HCT116 (cell line): ENCODE measurements at regions not wholly inside any gene's neighbourhood (a gene's known extent, or its start where the extent isn't known, plus 50 kb on each side); places are given as distances from the start of the nearest gene placed in this dataset.

Source experiments
- ATAC-seq: fragments of 200-7000 bp; cut with Tn5 transposase; 2 replicates; pipeline ENCODE4 v1.9.1; 2020; ENCODE audit warnings: mild to moderate bottlenecking, moderate library complexity
- BruUV-seq: library from RNA; stranded (reverse); fragments of 400-500 nt; replicated peaks from 2 replicates; lab custom pipeline; 2021; lab: Mats Ljungman, UMichigan
- CTCF ChIA-PET: fragments of 300-600 bp; sonication (Branson Sonifier 250); formaldehyde crosslinking; loops from one replicate; lab custom pipeline; 2021; ENCODE audit warnings: antibody characterized with exemption; lab: Charles Lee
- POLR2A ChIA-PET: fragments of 300-600, 350-600 bp; sonication (Branson Sonifier 250); formaldehyde crosslinking; loops from one replicate; lab custom pipeline; 2021; ENCODE audit warnings: antibody characterized with exemption; lab: Charles Lee
- RAD21 ChIA-PET, 2 experiments: fragments of 300-600 bp; sonication (Branson Sonifier 250); formaldehyde crosslinking; loops; one replicate each; lab custom pipeline; 2023; ENCODE audit warnings: low total read pairs in 2 of 2; ENCODE audit not compliant: uncharacterized antibody in 2 of 2, unreplicated experiment in 2 of 2, low non-redundant PET in 1 of 2; lab: Charles Lee
- DNase-seq: peaks from one replicate; pipeline ENCODE4 v3.0.0-alpha.2; 2010; ENCODE audit warnings: low read depth, low spot score
- H2AFZ ChIP-seq: fragments of 200-600 bp; shearing (Covaris generic), sonication (generic); 2 replicates; pipeline ENCODE4 v1.6.1; 2017; ENCODE audit warnings: low read depth, mixed run types, mixed read lengths, antibody characterized with exemption, low read length; ENCODE audit not compliant: poor library complexity, severe bottlenecking
- H3K27ac ChIP-seq: 2 replicates; pipeline ENCODE4 v1.5.1; 2012; ENCODE audit warnings: low read depth, low read length
- H3K27me3 ChIP-seq: fragments of 200-600 bp; sonication (generic); 2 replicates; pipeline ENCODE4 v1.6.1; 2016; ENCODE audit warnings: mixed run types, low read length, mixed read lengths; ENCODE audit not compliant: insufficient read depth
- H3K36me3 ChIP-seq, 2 experiments: fragments of 200-500 bp in 1 of 2; fragments of 200-600 bp in 1 of 2; sonication (Bioruptor generic) in 1 of 2; sonication (generic) in 1 of 2; 2 replicates each; pipeline versions ENCODE4 v1.5.1 to v1.6.1; 2014 to 2016; ENCODE audit warnings: low read length in 2 of 2, inconsistent platforms in 1 of 2, mixed read lengths in 1 of 2, mixed run types in 1 of 2; ENCODE audit not compliant: insufficient read depth in 2 of 2, control insufficient read depth in 1 of 2
- H3K4me1 ChIP-seq, 2 experiments: fragments of 200-600 bp in 1 of 2; sonication (generic) in 1 of 2; 2 replicates each; pipeline versions ENCODE4 v1.5.1 to v1.6.1; 2012 to 2017; ENCODE audit warnings: low read length in 2 of 2, inconsistent platforms in 1 of 2, mild to moderate bottlenecking in 1 of 2, mixed read lengths in 1 of 2, mixed run types in 1 of 2, moderate library complexity in 1 of 2; ENCODE audit not compliant: insufficient read depth in 2 of 2, control insufficient read depth in 1 of 2
- H3K4me2 ChIP-seq: fragments of 200-600 bp; sonication (generic); 2 replicates; pipeline ENCODE4 v1.6.1; 2017; ENCODE audit warnings: mixed run types, low read length, mixed read lengths
- H3K4me3 ChIP-seq, 2 experiments: fragments of 200-600 bp in 1 of 2; sonication (generic) in 1 of 2; replicated peaks in 1 of 2; 2 replicates each; pipeline ENCODE4 v1.5.1; 2011 to 2016; ENCODE audit warnings: low read length in 2 of 2, control low read depth in 1 of 2, low read depth in 1 of 2, mild to moderate bottlenecking in 1 of 2, mixed read lengths in 1 of 2, mixed run types in 1 of 2
- H3K79me2 ChIP-seq: fragments of 200-600 bp; sonication (generic); 2 replicates; pipeline ENCODE4 v1.6.1; 2017; ENCODE audit warnings: mild to moderate bottlenecking, mixed run types, low read length, moderate library complexity, mixed read lengths; ENCODE audit not compliant: insufficient read depth
- H3K9ac ChIP-seq: fragments of 200-600 bp; sonication (generic); 2 replicates; pipeline ENCODE4 v1.6.1; 2016; ENCODE audit warnings: low read length, mixed read lengths
- H3K9me2 ChIP-seq: fragments of 200-600 bp; sonication (generic), shearing (Covaris generic); 2 replicates; pipeline ENCODE4 v1.6.1; 2017; ENCODE audit warnings: mixed run types, mild to moderate bottlenecking, moderate library complexity; ENCODE audit not compliant: insufficient read depth
- H3K9me3 ChIP-seq, 2 experiments: fragments of 200-500 bp in 1 of 2; fragments of 200-600 bp in 1 of 2; sonication (Bioruptor generic) in 1 of 2; sonication (generic) in 1 of 2; 2 replicates each; pipeline ENCODE4 v1.6.1; 2014 to 2017; ENCODE audit warnings: low read length in 2 of 2, mixed read lengths in 2 of 2, inconsistent platforms in 1 of 2, low read depth in 1 of 2, mild to moderate bottlenecking in 1 of 2, mixed run types in 1 of 2, moderate library complexity in 1 of 2; ENCODE audit not compliant: control insufficient read depth in 1 of 2, insufficient read depth in 1 of 2
- H4K20me1 ChIP-seq: fragments of 200-600 bp; sonication (generic), shearing (Covaris generic); 2 replicates; pipeline ENCODE4 v1.6.1; 2017; ENCODE audit warnings: mixed run types, mild to moderate bottlenecking, moderate library complexity; ENCODE audit not compliant: insufficient read depth
- CEBPB ChIP-seq: IDR thresholded peaks from 2 replicates; pipeline ENCODE4 v1.6.1; 2012; ENCODE audit warnings: low read depth
- CTCF ChIP-seq, 3 experiments: fragments of 200-600 bp in 1 of 3; sonication (generic) in 1 of 3; IDR thresholded peaks in 2 of 3; conservative IDR thresholded peaks in 1 of 3; 2 replicates each; pipeline ENCODE4 v1.5.1; 2012 to 2017; ENCODE audit warnings: low read depth in 2 of 3, low read length in 2 of 3, antibody characterized with exemption in 1 of 3, borderline replicate concordance in 1 of 3, control low read depth in 1 of 3, mild to moderate bottlenecking in 1 of 3, mixed read lengths in 1 of 3, mixed run types in 1 of 3, moderate library complexity in 1 of 3; ENCODE audit not compliant: insufficient read depth in 1 of 3
- FOSL1 ChIP-seq: IDR thresholded peaks from 2 replicates; pipeline ENCODE4 v1.6.1; 2012; ENCODE audit warnings: low read depth
- POLR2AphosphoS5 ChIP-seq: IDR thresholded peaks from 2 replicates; pipeline ENCODE4 v1.6.1; 2011; ENCODE audit warnings: mild to moderate bottlenecking, low read depth, low read length, moderate library complexity
- RAD21 ChIP-seq: IDR thresholded peaks from 2 replicates; pipeline ENCODE4 v1.6.1; 2012; ENCODE audit warnings: low read depth, mild to moderate bottlenecking
- SP1 ChIP-seq: IDR thresholded peaks from 2 replicates; pipeline ENCODE4 v1.6.1; 2012; ENCODE audit warnings: low read depth
- SRF ChIP-seq: IDR thresholded peaks from 2 replicates; pipeline ENCODE4 v1.6.1; 2012; ENCODE audit warnings: low read depth
- ZFX ChIP-seq: fragments of 450-650 bp; IDR thresholded peaks from 2 replicates; pipeline ENCODE4 v1.6.1; 2017
- intact Hi-C: fragments of 100-400 bp; cut with micrococcal nuclease; formaldehyde crosslinking; loops from 2 replicates; pipeline ENCODE4 v1.10.0; 2022

DNA sequence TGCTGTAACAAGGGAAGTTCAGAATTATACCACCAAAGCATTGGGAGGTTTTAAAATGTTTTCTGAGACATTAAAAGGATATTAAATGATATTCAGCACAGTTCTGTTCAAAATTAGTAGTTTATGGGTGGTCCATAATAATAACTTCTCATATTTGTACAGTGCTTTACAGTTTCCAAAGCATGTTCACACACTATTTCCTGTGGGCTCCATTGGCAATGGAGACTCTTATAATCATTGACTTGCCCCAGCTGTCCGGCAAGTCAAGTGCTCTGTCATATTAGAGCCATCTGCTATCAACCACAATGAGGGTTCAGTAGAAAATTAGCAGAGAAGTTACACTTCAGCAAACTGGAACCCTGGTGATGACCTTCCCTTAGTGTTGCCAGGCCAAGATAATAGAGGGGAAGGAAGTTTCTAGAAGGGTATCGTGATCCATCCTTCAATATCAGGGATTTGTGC is 526.6 kb upstream of the CCDC196 start:
- no peak overlapping the region for H3K4me3 ChIP-seq
- no peak overlapping the region for H3K27ac ChIP-seq
- no peaks in the 10 kb centered on the region for H3K36me3 ChIP-seq
- RAD21 ChIA-PET: interaction anchor here in 1 of 2 experiments (0.9 kb wide), 1 partner anchor 796 kb away, joined by 4 read pairs; no protein-coding TSS in a partner anchor
- H3K79me2 ChIP-seq: no peaks in the 10 kb centered on the region
- H3K27me3 ChIP-seq: no peaks in the 10 kb centered on the region; the same call in 1 of the 2 replicates
- H4K20me1 ChIP-seq: no peaks in the 10 kb centered on the region
- 0 out of 2 replicates have a peak, but pooled peaks have one; percentile 11 for ATAC-seq
- TF ChIP-seq CEBPB: no peak
- TF ChIP-seq SRF: no peak
- no peak for TF ChIP-seq POLR2AphosphoS5
- no peak for TF ChIP-seq SP1
- TF ChIP-seq, all 23 proteins: peak for 0
- no peak overlapping the region for H3K4me2 ChIP-seq
- no TSS peak for BruUV-seq
- ChIA-PET CTCF (interaction anchor here (0.6 to 3.6 kb wide), 11 partner anchors 9 to 796 kb away, joined by 3 to 65 read pairs (median 6); partner anchors contain the start of gene FUT8), POLR2A (interaction anchor here (1.6 kb wide), 1 partner anchor 796 kb away, joined by 4 read pairs; no protein-coding TSS in a partner anchor)
- no peak overlapping the region for H2AFZ ChIP-seq
- no peaks in the 10 kb centered on the region for H3K9me3 ChIP-seq
- intact Hi-C loops: loop anchor here (1.0 to 2.0 kb wide), 4 partner anchors 111 to 795 kb away; no protein-coding TSS in a partner anchor
- DNase-seq: no peak
- no peaks in the 10 kb centered on the region for H3K9me2 ChIP-seq
- no peaks in the 10 kb centered on the region for H3K4me1 ChIP-seq
- no peak overlapping the region for H3K9ac ChIP-seq

GRCh38 chr14:65961004-65961403 is 525.2 kb upstream of the CCDC196 start:
- H3K4me3 ChIP-seq: no peak overlapping the region
- H4K20me1 ChIP-seq: no peaks in the 10 kb centered on the region
- no TSS peak for BruUV-seq
- H3K4me1 ChIP-seq: no peaks in the 10 kb centered on the region
- ChIA-PET RAD21 (no interaction called here), CTCF (interaction anchor here (0.8 to 3.6 kb wide), 16 partner anchors 10 to 858 kb away, joined by 3 to 65 read pairs (median 5); partner anchors contain the start of gene FUT8), POLR2A (interaction anchor here (1.6 kb wide), 1 partner anchor 797 kb away, joined by 4 read pairs; no protein-coding TSS in a partner anchor)
- no peaks in the 10 kb centered on the region for H3K36me3 ChIP-seq
- H3K9ac ChIP-seq: no peak overlapping the region
- H3K4me2 ChIP-seq: peak overlapping the region; percentile 41
- TF ChIP-seq SP1: no peak
- 0 out of 2 replicates have a peak, but pooled peaks have one; percentile 15 for TF ChIP-seq FOSL1
- TF ChIP-seq CTCF (IDR thresholded peaks at IDR 0.05 in 2 of 3, conservative IDR thresholded peaks at IDR 0.05 in 1 of 3; ENCODE audit: borderline replicate concordance in 1 of 3, insufficient read depth in 1 of 3, low read depth in 2 of 3, low read length in 2 of 3): peak; percentile 50 to 91 (median 90); a peak in 5 of 6 replicates
- TF ChIP-seq ZFX: no peak
- peak; percentile 63 for TF ChIP-seq RAD21
- H3K27me3 ChIP-seq: peaks cover 11% of the 10 kb centered on the region; the same call in 1 of the 2 replicates
- no peaks in the 10 kb centered on the region for H3K9me2 ChIP-seq
- ATAC-seq (peak; percentile 94), DNase-seq (peak; percentile 24)
- no peak overlapping the region for H2AFZ ChIP-seq
- H3K79me2 ChIP-seq: no peaks in the 10 kb centered on the region
- intact Hi-C loops: loop anchor here (2.0 kb wide), 2 partner anchors 110 to 546 kb away; no protein-coding TSS in a partner anchor
- no peaks in the 10 kb centered on the region for H3K9me3 ChIP-seq
- no peak overlapping the region for H3K27ac ChIP-seq
